HG03066 (cell line): ENCODE measurements at regions not wholly inside any gene's neighbourhood (a gene's known extent, or its start where the extent isn't known, plus 50 kb on each side); places are given as distances from the start of the nearest gene placed in this dataset.

Experiments
- ATAC-seq: cut with Tn5 transposase; IDR thresholded peaks from one replicate; pipeline ENCODE4 v1.9.1; 2021; ENCODE audit warnings: low read depth; ENCODE audit not compliant: unreplicated experiment

- ATAC-seq: no peak
Measured at GRCh38 chr4:184575306-184575705, 73.9 kb downstream of the CASP3 start.

DNA sequence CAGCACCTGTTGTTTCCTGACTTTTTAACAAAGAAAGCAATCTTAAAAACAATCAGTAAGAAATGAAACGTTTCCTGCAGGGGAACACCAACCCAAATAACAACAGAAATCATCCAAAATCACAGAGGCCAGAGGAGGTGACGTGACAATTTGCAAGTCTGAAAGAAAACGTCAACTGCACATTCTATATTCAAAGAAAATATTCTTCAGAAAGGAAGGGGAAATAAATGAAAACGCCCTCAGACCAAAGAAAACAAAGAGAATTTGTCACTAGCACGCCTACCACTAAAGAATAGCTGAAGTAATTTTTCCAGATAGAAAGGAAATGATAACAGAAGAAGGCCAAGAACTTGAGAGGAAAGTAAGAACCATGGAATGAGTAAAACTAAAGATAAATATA lies 74.4 kb downstream of the CASP3 start:
- ATAC-seq: no peak

DNA sequence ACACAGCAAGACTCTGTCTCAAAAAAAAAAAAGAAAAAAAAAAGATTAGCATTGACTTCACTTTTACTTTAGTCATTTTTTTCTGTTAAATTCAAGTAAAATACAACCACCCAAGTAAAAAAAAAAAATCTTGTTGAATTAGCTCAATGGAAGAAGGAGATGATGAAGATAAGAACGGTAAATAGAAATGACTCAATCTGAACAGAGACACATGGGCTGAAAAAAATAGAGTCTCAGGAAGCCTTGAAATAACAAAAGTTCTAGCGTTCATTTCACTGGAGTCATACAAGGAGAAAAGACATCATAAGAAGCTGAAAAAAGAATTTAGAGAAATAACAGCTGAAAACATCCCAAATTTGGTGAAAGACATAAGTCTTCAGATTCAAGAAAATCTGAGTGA lies 75.5 kb downstream of the CASP3 start:
- no peak for ATAC-seq

- no peak for ATAC-seq
Measured at GRCh38 chr4:184568770-184569169, 80.5 kb downstream of the CASP3 start.

- no peak for ATAC-seq
Measured at GRCh38 chr4:184563621-184564020, 85.6 kb downstream of the CASP3 start.

- no peak for ATAC-seq
Measured at GRCh38 chr4:184558996-184559395, 84.6 kb upstream of the IRF2 start.

DNA sequence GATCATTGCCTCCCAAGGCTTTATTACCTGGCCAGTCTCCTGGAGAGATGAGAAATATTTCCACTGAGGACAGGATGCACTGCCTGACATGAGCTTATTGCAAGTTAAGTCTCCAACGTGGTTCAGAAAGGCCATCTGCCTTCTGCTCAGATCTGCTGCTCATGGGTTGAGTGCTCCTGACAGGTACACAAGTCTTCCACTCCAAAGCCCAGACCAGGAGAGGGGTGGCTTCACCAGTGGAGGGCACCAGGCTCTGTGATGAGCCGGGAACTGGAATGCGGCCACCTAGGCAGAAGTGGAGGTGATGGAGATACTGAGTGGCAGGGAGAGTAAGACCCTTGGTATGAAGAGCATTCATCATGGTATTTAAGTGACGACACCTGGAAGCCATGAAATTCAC lies 79.5 kb upstream of the IRF2 start:
- no peak for ATAC-seq

DNA sequence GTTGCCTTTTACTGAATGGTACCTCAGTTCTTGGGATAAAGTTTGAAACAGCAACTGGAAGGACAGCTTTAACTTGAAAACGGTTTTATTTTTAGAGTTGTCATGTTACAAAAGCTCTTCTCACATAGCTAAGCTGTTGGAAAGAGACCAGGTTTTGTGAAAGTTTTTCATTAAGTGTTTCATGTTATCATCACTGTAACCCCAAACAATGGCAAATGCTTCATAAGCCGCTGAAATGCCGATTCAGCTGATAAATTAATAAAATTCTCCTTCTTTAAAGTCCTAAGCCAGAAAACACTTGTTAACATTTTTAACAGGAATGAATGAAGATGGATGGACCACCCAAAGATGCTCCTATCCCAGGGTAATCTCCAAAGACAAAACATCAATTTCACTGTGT lies 76.1 kb upstream of the IRF2 start:
- no peak for ATAC-seq

- ATAC-seq: no peak
Measured at GRCh38 chr4:184548648-184549341, 74.4 kb upstream of the IRF2 start.

GRCh38 chr4:184548316-184548647 lies 73.9 kb upstream of the IRF2 start:
- no peak for ATAC-seq

- no peak for ATAC-seq
Measured at GRCh38 chr4:184544788-184545409, 70.5 kb upstream of the IRF2 start.

DNA sequence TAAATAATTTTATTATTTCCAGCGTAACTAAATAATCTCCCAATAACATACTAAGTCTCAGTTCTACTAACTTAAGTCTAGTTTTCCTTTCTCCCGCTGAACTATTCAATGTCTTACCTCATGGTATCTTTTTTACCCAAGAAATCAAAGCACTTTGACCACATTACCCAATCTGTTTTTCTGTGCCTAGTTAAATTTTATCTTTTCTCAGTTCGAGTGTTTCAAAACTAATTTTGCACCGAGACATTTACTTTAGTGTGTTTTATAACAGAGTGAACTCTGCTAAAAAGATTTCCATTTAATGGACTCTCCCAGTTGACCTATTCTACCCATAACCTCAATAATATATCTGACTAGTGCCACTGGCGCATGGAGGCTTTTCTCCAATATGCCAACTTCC lies 67.6 kb upstream of the IRF2 start:
- no peak for ATAC-seq

DNA sequence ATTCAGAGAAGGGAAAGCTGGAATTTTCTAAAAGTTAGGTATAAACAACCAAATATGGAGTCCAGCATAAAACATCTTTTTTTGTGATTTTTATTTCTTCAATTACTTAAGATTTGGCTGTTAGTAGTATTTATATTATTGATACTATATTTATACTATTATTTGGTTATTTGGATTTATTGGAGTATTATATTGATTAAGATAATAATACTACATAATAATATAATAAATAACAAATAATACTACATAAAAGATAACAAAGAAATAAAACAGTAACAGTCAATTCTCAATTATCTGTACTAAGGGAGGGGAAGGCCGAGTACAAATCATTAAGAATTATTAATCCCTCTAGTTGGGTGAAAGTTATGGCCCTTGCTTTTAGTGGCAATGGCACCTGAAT lies 66.0 kb upstream of the IRF2 start:
- ATAC-seq: no peak

DNA sequence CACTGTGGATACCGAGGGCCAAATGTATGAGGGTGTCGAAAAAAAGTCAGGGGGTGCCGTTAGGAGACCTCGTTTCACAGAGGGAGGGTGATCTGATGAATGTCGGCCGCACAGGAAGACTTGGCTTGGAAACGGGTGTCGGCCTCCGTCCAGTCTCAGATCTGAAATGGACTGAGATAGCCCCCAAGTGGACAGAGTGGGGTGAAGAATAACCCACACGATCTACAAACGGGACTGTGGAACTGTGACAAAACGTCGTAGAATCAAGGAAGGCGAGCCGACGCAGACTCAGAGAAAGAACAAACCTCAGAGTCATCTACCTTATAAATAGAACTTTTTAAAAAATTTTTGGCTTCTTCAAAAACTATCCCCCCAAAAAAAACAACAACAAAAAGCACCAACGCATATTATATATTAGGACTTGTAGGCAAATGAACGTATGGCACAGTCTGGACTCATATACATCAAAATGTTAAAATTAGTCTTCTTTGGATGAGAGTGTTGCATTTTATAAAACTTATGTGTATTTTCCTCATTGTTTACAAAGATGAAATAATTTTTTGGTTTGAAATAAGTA lies 63.8 kb upstream of the IRF2 start:
- ATAC-seq: peak; percentile 53

- ATAC-seq: peak; percentile 44
Measured at GRCh38 chr4:184537269-184538022, 63.1 kb upstream of the IRF2 start.

- ATAC-seq: no peak
Measured at GRCh38 chr4:184536881-184537248, 62.5 kb upstream of the IRF2 start.

DNA sequence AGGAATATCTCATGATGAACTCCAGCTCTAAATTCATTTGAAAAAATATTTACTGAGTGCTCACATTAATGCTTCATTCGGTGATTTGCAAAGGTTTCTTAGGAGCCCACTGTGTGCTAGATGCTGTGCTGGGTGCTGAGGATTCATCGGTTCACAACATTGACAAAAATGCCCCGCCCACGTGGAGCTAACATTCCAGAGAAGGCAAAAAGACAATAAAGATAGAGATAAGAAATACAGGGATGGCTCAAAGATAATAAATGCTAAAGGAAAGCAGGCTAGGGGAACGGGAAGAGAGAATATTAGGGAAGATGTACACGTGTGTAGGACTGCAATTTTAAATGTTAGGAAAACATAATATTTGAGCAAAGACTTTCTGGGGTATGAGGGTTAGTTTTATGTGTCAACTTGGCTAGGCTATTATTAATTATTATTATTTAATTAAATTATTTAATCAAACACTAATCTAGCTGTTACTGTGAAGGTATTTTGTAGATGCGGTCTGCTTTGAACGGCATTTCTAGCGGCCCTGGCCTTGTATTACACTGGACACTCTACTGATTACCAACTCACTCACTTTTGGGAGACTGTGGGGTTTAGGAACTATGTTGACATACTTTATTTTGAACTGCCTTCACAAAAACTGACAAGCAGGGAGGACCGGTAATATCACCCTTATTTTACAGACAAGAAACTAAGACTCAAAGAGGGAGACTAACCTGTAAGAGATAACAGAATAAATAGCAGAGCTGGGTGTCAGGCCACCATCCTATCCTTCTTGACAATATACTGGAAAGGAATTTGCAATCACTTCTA lies 61.9 kb upstream of the IRF2 start:
- no peak for ATAC-seq

GRCh38 chr4:184534511-184535391 lies 60.4 kb upstream of the IRF2 start:
- ATAC-seq: peak; percentile 54

DNA sequence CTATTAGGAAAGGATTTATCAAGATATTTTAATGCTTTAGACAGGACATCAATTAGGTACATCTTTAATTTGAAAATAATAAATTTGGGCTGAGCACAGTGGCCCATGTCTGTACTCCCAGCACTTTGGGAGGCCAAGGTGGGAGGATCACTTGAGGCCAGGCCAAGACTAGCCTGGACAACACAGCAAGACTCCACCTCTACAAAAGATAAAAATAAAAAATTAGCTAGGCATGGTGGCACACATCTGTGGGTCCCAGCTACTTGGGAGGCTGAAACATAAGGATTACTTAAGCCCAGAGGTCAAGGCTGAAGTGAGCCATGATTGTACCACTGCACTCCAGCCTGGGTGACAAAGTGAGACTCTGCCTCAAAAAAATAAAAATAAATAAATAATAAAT lies 59.6 kb upstream of the IRF2 start:
- ATAC-seq: no peak

DNA sequence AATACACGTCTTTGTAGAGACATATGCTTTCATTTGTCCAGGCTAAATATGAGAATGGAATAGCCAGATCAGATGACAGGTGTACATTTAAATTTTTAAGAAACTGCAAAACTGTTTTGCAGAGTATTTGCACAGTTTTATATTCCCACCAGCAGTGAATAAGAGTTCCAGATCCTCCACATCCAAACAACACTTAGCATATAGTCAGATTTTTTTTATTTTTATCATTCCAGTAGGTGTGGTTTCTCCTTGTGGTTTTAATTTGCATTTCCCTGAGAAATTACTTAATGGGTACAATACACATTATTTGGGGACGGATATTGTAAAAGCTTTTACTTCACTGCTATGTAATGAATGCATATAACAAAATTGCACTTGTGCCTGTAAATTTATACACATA lies 56.7 kb upstream of the IRF2 start:
- no peak for ATAC-seq
